SU-DHL-6 (cell line): ENCODE measurements at regions not wholly inside any gene's neighbourhood (a gene's known extent, or its start where the extent isn't known, plus 50 kb on each side); places are given as distances from the start of the nearest gene placed in this dataset.

Experiments
- H2AFZ ChIP-seq: fragments of 200-600 bp; sonication (generic); 2 replicates; pipeline ENCODE4 v1.6.1; 2014; ENCODE audit warnings: low read depth, mild to moderate bottlenecking, moderate library complexity, mixed read lengths, antibody characterized with exemption, low read length; ENCODE audit not compliant: severe bottlenecking
- H3F3A ChIP-seq: fragments of 200-600 bp; shearing (Covaris generic); 2 replicates; pipeline ENCODE4 v1.6.0; 2016; ENCODE audit warnings: antibody characterized with exemption, mild to moderate bottlenecking; ENCODE audit not compliant: insufficient read depth
- H3K27ac ChIP-seq: fragments of 200-600 bp; sonication (generic); 2 replicates; pipeline ENCODE4 v1.5.1; 2016; ENCODE audit warnings: low read depth, mild to moderate bottlenecking, low read length, moderate library complexity, mixed read lengths
- H3K27me3 ChIP-seq: fragments of 200-600 bp; sonication (generic), shearing (Covaris generic); 2 replicates; pipeline ENCODE4 v1.6.0; 2014; ENCODE audit warnings: mild to moderate bottlenecking, low read length
- H3K36me3 ChIP-seq: fragments of 200-600 bp; sonication (generic); 2 replicates; pipeline ENCODE4 v1.6.1; 2014; ENCODE audit warnings: mild to moderate bottlenecking, low read length, mixed read lengths
- H3K4me2 ChIP-seq: fragments of 300-600, 200-600 bp; shearing (Covaris generic), sonication (generic); 2 replicates; pipeline ENCODE4 v1.6.0; 2014; ENCODE audit warnings: low read length, low read depth, mild to moderate bottlenecking; ENCODE audit not compliant: poor library complexity, severe bottlenecking
- H3K4me3 ChIP-seq: fragments of 200-600 bp; sonication (generic); 2 replicates; pipeline ENCODE4 v1.5.1; 2014; ENCODE audit warnings: antibody characterized with exemption, low read length, mild to moderate bottlenecking, mixed read lengths; ENCODE audit not compliant: insufficient read depth, poor library complexity, severe bottlenecking
- H3K79me2 ChIP-seq: fragments of 200-600 bp; sonication (generic); 2 replicates; pipeline ENCODE4 v1.6.1; 2014; ENCODE audit warnings: mild to moderate bottlenecking, low read length, moderate library complexity; ENCODE audit not compliant: insufficient read depth
- H3K9ac ChIP-seq: fragments of 200-600 bp; sonication (generic); 2 replicates; pipeline ENCODE4 v1.7.0; 2014; ENCODE audit warnings: mild to moderate bottlenecking, low read length
- H3K9me2 ChIP-seq: fragments of 200-600 bp; sonication (generic); replicated peaks from 2 replicates; pipeline ENCODE4 v1.6.1; 2014; ENCODE audit warnings: low read length; ENCODE audit not compliant: insufficient read depth
- H3K9me3 ChIP-seq: fragments of 200-600 bp; sonication (generic); 2 replicates; pipeline ENCODE4 v1.6.1; 2014; ENCODE audit warnings: low read length, mixed read lengths; ENCODE audit not compliant: insufficient read depth
- H4K20me1 ChIP-seq: fragments of 200-600 bp; sonication (generic); 2 replicates; pipeline ENCODE4 v1.6.1; 2014; ENCODE audit warnings: low read depth, mild to moderate bottlenecking, antibody characterized with exemption, low read length, moderate library complexity, mixed read lengths
- EZH2phosphoT487 ChIP-seq: fragments of 200-600 bp; sonication (generic), shearing (Covaris generic); conservative IDR thresholded peaks from 2 replicates; pipeline ENCODE4 v1.6.1; 2018; ENCODE audit warnings: mild to moderate bottlenecking, antibody characterized with exemption, low read length, moderate library complexity, mixed read lengths
- TF ChIP-seq, protein P1 (sequence below): fragments of 200-600 bp; sonication (generic); IDR thresholded peaks from one replicate; pipeline ENCODE4 v1.5.1; 2017; ENCODE audit warnings: antibody characterized with exemption, mild to moderate bottlenecking, low read length, moderate library complexity; ENCODE audit not compliant: insufficient read depth, poor library complexity, severe bottlenecking

DNA sequence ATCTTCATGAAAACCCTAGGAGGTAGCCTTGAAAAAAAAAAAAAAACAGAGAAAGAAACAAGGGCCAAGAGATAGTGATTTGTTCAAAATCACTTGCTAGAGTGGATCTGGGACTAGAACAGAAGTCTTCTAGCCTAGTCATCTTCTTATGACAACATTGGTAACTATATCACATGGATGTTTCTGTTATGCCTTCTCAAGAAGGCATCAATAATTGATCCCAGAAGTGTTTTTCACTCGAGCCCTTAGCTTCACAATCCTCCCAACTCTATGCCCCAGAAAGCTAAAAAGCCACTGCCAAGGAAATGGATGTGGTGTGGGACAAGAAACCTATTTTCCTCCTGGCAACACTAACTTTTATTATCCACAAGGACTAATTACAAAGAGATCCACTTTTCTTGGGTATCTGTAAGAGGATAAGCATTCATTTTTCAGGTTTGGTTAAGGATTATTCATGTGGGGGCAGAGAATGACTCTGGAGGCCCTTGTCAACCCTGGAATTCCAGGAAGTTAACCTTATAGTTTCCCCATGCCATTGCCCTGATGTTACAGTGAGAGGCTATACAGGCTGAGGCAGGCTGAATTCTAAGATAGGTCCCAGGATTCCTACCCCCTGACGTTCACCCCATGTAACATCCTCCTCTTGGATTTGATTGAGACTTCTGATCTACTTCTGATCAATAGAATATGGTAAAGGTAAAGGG, 67.7 kb upstream of the CPM start:
- Histone ChIP-seq H3K9me2 (no peaks in the 10 kb centered on the region), H3F3A (no peaks in the 10 kb centered on the region), H2AFZ (no peak overlapping the region), H3K36me3 (no peaks in the 10 kb centered on the region), H4K20me1 (no peaks in the 10 kb centered on the region), H3K4me2 (no peak overlapping the region), H3K9ac (no peak overlapping the region), H3K27me3 (no peaks in the 10 kb centered on the region), H3K4me3 (no peak overlapping the region), H3K27ac (no peak overlapping the region), H3K79me2 (no peaks in the 10 kb centered on the region), H3K9me3 (peaks cover 6% of the 10 kb centered on the region; the same call in 1 of the 2 replicates)
- no peak for TF ChIP-seq EZH2phosphoT487
- TF ChIP-seq, protein P1, sequence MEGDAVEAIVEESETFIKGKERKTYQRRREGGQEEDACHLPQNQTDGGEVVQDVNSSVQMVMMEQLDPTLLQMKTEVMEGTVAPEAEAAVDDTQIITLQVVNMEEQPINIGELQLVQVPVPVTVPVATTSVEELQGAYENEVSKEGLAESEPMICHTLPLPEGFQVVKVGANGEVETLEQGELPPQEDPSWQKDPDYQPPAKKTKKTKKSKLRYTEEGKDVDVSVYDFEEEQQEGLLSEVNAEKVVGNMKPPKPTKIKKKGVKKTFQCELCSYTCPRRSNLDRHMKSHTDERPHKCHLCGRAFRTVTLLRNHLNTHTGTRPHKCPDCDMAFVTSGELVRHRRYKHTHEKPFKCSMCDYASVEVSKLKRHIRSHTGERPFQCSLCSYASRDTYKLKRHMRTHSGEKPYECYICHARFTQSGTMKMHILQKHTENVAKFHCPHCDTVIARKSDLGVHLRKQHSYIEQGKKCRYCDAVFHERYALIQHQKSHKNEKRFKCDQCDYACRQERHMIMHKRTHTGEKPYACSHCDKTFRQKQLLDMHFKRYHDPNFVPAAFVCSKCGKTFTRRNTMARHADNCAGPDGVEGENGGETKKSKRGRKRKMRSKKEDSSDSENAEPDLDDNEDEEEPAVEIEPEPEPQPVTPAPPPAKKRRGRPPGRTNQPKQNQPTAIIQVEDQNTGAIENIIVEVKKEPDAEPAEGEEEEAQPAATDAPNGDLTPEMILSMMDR, result no peak

DNA sequence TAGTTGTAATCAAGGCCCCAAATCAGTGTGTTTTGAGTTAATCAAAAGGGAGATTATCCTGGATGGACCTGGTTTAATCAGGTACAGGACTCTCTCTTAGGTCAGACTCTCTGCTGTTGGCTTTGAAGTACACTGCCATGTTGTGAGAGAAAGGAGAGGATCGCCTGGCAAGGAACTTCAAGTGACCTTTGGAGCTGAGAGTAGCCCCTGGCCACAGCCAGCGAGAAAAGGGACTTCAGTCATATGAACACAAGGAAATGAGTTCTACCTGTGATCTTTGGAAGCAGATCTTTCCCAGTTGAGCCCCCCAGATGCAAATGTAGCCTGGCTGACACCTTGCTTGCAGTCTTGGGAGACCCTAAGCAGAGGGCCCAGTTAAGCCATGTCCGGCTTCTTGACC, 68.3 kb upstream of the CPM start:
- H3K4me2 ChIP-seq, result no peak overlapping the region
- no peak overlapping the region for H3K9ac ChIP-seq
- H3F3A ChIP-seq, result no peaks in the 10 kb centered on the region
- peaks cover 6% of the 10 kb centered on the region; the same call in 1 of the 2 replicates for H3K9me3 ChIP-seq
- H3K4me3 ChIP-seq, result no peak overlapping the region
- no peak overlapping the region for H3K27ac ChIP-seq
- no peaks in the 10 kb centered on the region for H4K20me1 ChIP-seq
- no peak overlapping the region for H2AFZ ChIP-seq
- H3K36me3 ChIP-seq, result no peaks in the 10 kb centered on the region
- H3K27me3 ChIP-seq, result no peaks in the 10 kb centered on the region
- TF ChIP-seq, protein P1, result no peak
- TF ChIP-seq EZH2phosphoT487, result no peak
- no peaks in the 10 kb centered on the region for H3K79me2 ChIP-seq
- H3K9me2 ChIP-seq, result no peaks in the 10 kb centered on the region

DNA sequence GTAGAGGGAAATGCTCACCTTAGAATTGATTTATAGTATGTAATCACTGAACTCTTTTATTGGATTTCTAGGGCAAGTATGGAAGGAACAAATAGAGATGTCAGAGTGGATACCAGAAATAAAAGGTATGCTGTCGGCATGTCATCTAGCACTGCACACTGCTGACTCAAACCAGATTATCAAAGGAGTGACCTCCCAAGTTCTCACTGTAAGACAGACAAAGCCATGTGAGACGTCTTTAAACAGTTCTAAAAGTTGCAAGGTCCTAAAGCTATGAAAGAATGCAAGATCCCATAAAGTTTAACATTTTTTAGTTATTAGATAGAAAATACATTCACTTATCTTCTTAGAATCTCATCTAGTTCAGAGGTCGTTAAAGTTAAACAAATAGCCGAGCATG, 70.0 kb upstream of the CPM start:
- peaks cover 6% of the 10 kb centered on the region; the same call in 1 of the 2 replicates for H3K9me3 ChIP-seq
- no peaks in the 10 kb centered on the region for H3F3A ChIP-seq
- no peak for TF ChIP-seq EZH2phosphoT487
- TF ChIP-seq, protein P1, result no peak
- no peak overlapping the region for H3K4me3 ChIP-seq
- H3K4me2 ChIP-seq, result no peak overlapping the region
- no peak overlapping the region for H2AFZ ChIP-seq
- no peak overlapping the region for H3K27ac ChIP-seq
- H3K9ac ChIP-seq, result no peak overlapping the region
- H3K36me3 ChIP-seq, result no peaks in the 10 kb centered on the region
- no peaks in the 10 kb centered on the region for H3K9me2 ChIP-seq
- no peaks in the 10 kb centered on the region for H4K20me1 ChIP-seq
- H3K27me3 ChIP-seq, result no peaks in the 10 kb centered on the region
- no peaks in the 10 kb centered on the region for H3K79me2 ChIP-seq
